ENCODE measurements at regions not wholly inside any gene's neighbourhood (a gene's known extent, or its start where the extent isn't known, plus 50 kb on each side); places are given as distances from the start of the nearest gene placed in this dataset.

- no peak for TF ChIP-seq ZNF318 (IDR thresholded peaks at IDR 0.05; ENCODE audit: borderline replicate concordance in 1 of 2, low read depth in 1 of 2)
Measured at GRCh38 chr13:107582171-107582570, 633.2 kb downstream of the LIG4 start (continued).

- TF ChIP-seq CBX1 (IDR thresholded peaks at IDR 0.05; ENCODE audit: low read depth) (no peak), LEF1 (IDR thresholded peaks at IDR 0.05) (no peak), RFX7 (CRISPR knock-in tag; IDR thresholded peaks at IDR 0.05) (no peak), ETV5 (CRISPR knock-in tag; IDR thresholded peaks at IDR 0.05; ENCODE audit: low read depth) (no peak), SETDB1 (IDR thresholded peaks at IDR 0.05; ENCODE audit: low read length) (no peak), KLF16 (IDR thresholded peaks at IDR 0.05) (no peak), SMARCA5 (IDR thresholded peaks at IDR 0.05) (no peak), YBX1 (IDR thresholded peaks at IDR 0.05) (no peak), ZNF23 (CRISPR knock-in tag; IDR thresholded peaks at IDR 0.05) (no peak), ZNF707 (CRISPR knock-in tag; conservative IDR thresholded peaks at IDR 0.05) (no peak)
- TF ChIP-seq, protein P1, sequence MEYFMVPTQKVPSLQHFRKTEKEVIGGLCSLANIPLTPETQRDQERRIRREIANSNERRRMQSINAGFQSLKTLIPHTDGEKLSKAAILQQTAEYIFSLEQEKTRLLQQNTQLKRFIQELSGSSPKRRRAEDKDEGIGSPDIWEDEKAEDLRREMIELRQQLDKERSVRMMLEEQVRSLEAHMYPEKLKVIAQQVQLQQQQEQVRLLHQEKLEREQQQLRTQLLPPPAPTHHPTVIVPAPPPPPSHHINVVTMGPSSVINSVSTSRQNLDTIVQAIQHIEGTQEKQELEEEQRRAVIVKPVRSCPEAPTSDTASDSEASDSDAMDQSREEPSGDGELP (CRISPR knock-in tag; IDR thresholded peaks at IDR 0.05; ENCODE audit: borderline replicate concordance), result no peak
- H3K27ac ChIP-seq (ENCODE audit: extremely low read depth, low read depth, low read length), result no peak overlapping the region
- no peak for ATAC-seq
- no peak for FAIRE-seq
- H2AFZ ChIP-seq (ENCODE audit: low read depth, low read length), result no peak overlapping the region
- H3K27me3 ChIP-seq (ENCODE audit: control insufficient read depth in 2 of 2, insufficient read depth in 2 of 2, low read length in 2 of 2), result no peaks in the 10 kb centered on the region
- H3K9me3 ChIP-seq (replicated peaks; ENCODE audit: control insufficient read depth, insufficient read depth, low read depth, low read length), result no peaks in the 10 kb centered on the region
- in situ Hi-C loops (cut with MboI) (no loop called here), intact Hi-C loops (cut with micrococcal nuclease) (no loop called here)
- H3K36me3 ChIP-seq (ENCODE audit: control insufficient read depth, insufficient read depth, low read length), result no peaks in the 10 kb centered on the region
- H3K79me2 ChIP-seq (ENCODE audit: control insufficient read depth, insufficient read depth, low read length), result no peaks in the 10 kb centered on the region
- DNase-seq (ENCODE audit: extremely low read depth in 1 of 4, low spot score in 3 of 4), result no peak
- WGBS (ENCODE audit: insufficient coverage, low coverage, missing lambda C conversion rate), result 0% methylated on average over 9 of the region's 9 CpGs
- ChIA-PET CTCF (ENCODE audit: low intra/inter-chr PET ratio) (no interaction called here), POLR2A (no interaction called here)
- no TSS peak for BruUV-seq (replicated peaks)
- no peaks in the 10 kb centered on the region for H3K9me1 ChIP-seq (ENCODE audit: control insufficient read depth, insufficient read depth, low read length)
- H3K9ac ChIP-seq (ENCODE audit: insufficient read depth in 1 of 2, low read depth in 2 of 2, low read length in 2 of 2), result no peak overlapping the region
- H4K20me1 ChIP-seq (replicated peaks; ENCODE audit: control insufficient read depth, insufficient read depth, low read length), result no peaks in the 10 kb centered on the region
- H3K4me2 ChIP-seq (ENCODE audit: insufficient read depth, low read length), result no peak overlapping the region
- no peaks in the 10 kb centered on the region for H3K4me1 ChIP-seq (replicated peaks in 1 of 2; ENCODE audit: control insufficient read depth in 2 of 2, insufficient read depth in 2 of 2, low read length in 2 of 2)
- no peak overlapping the region for H3K4me3 ChIP-seq
Measured at GRCh38 chr13:107580741-107581412, 634.5 kb downstream of the LIG4 start.

Measured in K562 (cell line).